ENCODE measurements at regions not wholly inside any gene's neighbourhood (a gene's known extent, or its start where the extent isn't known, plus 50 kb on each side); places are given as distances from the start of the nearest gene placed in this dataset.

DNA sequence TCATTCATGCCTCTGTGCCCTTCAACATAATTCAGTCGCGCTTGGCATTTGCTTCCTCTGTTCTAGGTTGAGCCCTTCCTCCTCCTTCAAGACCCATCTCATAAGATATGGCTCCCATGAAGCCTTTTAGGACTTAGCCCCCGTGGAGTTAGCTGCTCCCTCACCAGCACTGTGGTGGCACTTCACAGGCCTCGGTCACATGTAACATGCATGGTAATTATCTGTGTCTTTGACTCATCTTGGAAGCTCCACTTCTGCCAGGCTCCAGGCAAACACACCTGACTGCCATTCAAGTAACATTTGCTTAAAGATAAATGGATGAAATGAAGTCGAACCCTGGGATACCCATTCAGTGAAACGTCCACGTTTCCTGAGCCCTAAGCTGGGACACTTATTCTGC is 484.7 kb downstream of the EIPR1 start:
- in situ Hi-C loops (cut with HindIII; ENCODE audit: low sequenced_read_pairs): no loop called here
- no peak for DNase-seq (ENCODE audit: low spot score)

- peak; percentile 24 for DNase-seq (ENCODE audit: low spot score)
These were observed 485.2 kb downstream of the EIPR1 start for GRCh38 chr2:2892378-2892777.

DNA sequence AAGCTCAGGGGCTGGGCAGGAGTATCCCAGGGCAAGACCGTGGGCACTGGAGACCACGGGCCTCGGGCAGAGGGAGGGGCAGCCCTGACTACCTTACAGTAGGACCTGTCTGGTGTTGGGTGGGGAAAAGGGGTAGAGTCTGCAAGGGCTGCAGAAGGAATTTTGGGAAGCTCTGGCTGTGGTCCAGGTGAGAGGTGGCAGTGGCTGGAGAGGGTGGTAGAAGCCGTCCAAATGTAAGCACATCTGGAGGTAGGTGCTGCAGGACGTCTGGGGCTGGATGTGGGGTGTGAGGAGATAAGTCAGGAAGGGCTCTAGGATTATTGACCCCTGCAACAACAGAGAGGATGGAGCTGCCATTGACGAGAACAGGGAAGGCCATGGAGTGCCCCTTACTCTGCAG is 486.7 kb downstream of the EIPR1 start:
- in situ Hi-C loops (cut with HindIII; ENCODE audit: low sequenced_read_pairs): no loop called here
- DNase-seq (ENCODE audit: low spot score): no peak

More at GRCh38 chr2:2892378-2892777, 485.2 kb downstream of the EIPR1 start:
- in situ Hi-C loops (cut with HindIII; ENCODE audit: low sequenced_read_pairs): no loop called here

DNA sequence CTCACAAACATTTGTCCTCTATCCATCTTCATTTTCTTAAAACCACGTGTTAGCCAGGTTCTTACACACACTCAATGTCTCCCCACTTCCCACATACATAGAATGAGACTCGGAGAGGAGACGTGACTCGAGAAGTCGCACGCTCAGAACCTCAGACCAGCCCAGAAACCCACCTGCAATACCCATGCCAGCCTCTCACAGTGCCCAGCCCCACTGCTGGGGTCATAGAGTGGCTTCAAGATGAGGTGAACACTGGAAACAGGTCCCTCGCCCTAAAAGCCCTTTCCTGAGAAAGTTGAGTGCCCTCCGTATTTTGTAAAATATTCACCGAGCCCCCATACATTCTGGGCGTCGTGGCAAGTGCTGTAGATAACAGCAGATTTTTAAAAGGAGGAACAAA is 487.4 kb downstream of the EIPR1 start:
- no peak for DNase-seq (ENCODE audit: low spot score)
- in situ Hi-C loops (cut with HindIII; ENCODE audit: low sequenced_read_pairs): no loop called here

GRCh38 chr2:2889646-2890045 is 488.0 kb downstream of the EIPR1 start:
- in situ Hi-C loops (cut with HindIII; ENCODE audit: low sequenced_read_pairs): no loop called here
- DNase-seq (ENCODE audit: low spot score): no peak

DNA sequence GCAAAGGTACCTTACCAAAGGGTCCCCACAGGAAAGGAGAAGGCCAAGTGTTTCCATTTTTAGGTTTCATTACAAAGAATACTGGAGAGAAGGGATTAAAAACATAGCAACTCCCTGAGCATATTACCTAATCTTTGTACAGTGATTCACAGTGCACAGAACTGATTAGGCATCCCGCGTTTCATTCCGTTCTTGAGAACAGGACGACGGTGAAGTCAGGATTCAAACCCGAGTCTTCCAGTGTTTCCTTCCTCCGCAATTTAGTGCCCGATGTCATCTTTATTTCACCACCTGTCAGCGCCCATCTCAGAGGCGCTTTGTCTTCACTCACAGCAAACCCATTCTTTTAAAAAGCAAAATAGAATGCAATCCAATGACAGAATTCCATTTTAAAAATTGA is 488.5 kb downstream of the EIPR1 start:
- no peak for DNase-seq (ENCODE audit: low spot score)
- in situ Hi-C loops (cut with HindIII; ENCODE audit: low sequenced_read_pairs): no loop called here

DNA sequence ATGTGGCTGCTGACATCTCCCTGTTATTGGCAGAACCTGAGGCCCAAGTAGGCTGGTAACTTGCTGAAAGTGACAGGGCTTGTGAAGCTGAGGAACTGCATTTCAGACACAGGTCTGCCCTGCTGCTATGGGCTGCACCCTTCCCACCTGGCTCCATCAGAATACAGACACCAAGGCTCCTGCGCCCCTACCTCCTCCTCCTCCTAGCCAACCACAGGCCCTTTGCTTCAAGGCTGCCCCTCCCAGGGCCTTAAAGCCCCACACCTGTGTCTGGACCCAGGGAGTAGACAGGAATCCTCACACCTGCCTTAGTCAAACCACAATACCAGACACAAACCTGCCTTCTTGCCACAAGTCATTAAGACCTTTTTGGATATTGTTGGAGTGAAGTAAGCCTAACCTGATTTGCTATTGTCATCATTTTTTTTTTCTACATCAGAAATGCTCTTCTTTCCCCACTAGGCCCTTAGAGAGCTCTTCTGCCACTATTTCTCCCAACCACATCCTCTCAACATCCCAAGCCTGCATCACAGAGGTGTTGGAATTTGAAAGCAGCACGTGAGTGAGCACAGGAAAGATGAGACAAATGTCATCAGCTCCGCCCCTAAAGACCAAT is 489.7 kb downstream of the EIPR1 start:
- in situ Hi-C loops (cut with HindIII; ENCODE audit: low sequenced_read_pairs): no loop called here
- DNase-seq (ENCODE audit: low spot score): no peak

GRCh38 chr2:2886922-2887321 is 490.7 kb downstream of the EIPR1 start:
- in situ Hi-C loops (cut with HindIII; ENCODE audit: low sequenced_read_pairs): no loop called here
- DNase-seq (ENCODE audit: low spot score): no peak

DNA sequence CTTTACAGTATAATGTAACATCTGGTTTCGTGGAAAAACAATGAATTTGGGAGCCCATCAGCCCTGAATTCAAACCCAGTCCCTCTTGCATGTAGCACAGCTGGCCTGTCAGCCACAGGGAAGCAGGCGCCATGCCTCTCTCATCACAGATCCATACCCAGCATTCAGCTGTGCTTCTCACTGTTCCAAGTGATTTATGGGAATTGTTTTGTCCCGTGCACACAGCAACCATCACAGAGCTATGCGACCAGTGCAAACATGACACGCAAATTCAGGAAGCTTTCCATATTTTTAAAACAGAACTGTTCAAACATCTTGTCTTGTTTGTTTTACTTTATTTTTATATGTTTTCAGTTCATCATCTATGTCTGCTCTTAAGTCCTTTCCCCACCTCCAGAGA is 496.1 kb downstream of the EIPR1 start:
- in situ Hi-C loops (cut with HindIII; ENCODE audit: low sequenced_read_pairs): no loop called here
- no peak for DNase-seq (ENCODE audit: low spot score)

- in situ Hi-C loops (cut with HindIII; ENCODE audit: low sequenced_read_pairs): no loop called here
- DNase-seq (ENCODE audit: low spot score): no peak
These were observed 496.7 kb downstream of the EIPR1 start for GRCh38 chr2:2880938-2881337.

DNA sequence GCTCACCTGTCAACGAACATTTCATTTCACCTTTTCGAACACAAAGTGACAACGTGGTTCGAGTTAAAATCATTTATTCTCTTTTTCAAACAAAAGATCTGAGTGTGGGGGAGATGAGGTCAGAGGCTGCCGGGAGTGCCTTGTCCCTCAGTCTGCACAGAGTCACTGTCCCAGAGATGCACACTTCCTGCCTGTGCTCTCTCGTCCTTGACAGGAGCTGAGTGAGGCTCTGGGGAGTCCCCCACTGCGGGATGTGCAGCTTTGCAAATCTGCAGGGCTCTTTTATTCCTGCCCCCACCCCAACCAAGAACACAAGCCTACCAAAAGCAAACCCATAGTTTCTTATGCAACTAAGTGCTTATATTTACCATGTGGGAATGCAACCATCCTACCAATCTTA is 497.8 kb downstream of the EIPR1 start:
- in situ Hi-C loops (cut with HindIII; ENCODE audit: low sequenced_read_pairs): no loop called here
- no peak for DNase-seq (ENCODE audit: low spot score)

DNA sequence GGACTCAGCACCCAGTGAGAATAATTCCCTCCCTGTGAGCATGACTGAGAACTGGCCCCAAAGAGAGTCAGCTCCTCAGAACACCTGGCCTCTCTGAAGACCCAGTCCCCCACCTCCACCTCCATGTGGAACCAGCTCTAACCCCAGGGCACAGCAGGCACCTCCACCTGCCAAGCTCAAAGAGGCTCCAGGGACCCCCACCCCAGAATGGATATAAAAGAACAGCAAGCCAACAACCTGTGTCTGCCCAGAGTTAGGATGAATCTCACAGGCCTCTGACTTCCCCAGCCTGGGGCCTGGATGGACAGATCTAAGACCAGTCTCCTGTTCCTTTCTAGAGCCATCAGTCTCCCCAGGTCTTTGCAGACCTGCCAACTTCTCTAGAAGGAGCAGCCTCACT is 498.5 kb downstream of the EIPR1 start:
- in situ Hi-C loops (cut with HindIII; ENCODE audit: low sequenced_read_pairs): no loop called here
- DNase-seq (ENCODE audit: low spot score): no peak

DNA sequence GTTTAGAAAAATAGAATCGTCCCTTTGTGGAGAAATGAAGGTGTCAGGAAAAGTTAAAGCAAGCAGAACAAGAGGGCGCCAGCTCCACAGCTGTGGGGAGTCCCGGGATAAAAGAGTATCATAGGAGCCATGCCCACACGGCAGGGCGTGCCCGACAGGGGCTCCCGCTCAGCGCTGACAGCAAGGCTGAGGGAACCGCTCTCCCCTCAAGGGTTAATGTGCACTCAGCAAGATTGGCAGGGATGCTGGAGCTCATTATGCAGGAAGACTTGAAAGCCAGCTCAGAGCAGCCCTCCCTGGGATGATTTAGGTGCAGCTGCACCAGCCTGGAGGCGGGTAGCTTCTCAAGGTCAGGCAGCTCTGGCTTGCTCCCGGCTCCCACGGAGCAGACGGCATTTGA is 500.2 kb downstream of the EIPR1 start:
- in situ Hi-C loops (cut with HindIII; ENCODE audit: low sequenced_read_pairs): no loop called here
- no peak for DNase-seq (ENCODE audit: low spot score)

GRCh38 chr2:2876331-2877221 is 501.0 kb downstream of the EIPR1 start:
- peak; percentile 15 for DNase-seq (ENCODE audit: low spot score)
- in situ Hi-C loops (cut with HindIII; ENCODE audit: low sequenced_read_pairs): no loop called here

GRCh38 chr2:2875831-2876230 is 501.8 kb downstream of the EIPR1 start:
- no peak for DNase-seq (ENCODE audit: low spot score)
- in situ Hi-C loops (cut with HindIII; ENCODE audit: low sequenced_read_pairs): no loop called here

DNA sequence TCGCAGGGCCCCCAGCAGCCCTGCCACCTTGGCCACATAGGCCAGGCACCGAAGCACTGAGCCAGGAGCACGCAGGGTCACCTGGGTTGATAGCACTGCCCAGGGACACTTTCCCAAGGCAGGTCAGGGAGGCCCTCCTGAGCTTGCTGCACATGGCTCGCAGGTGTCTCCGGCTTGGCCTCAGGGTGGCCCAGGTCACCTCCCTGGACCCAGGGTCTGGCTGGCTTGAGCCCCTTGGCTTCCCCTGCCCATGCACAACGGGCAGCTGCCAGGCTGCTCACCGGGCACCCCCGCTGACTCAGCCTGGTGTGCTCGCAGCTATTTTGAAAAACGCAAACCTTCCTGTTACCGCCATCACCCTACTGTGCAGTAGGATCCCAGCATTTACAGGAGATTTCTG is 502.3 kb downstream of the EIPR1 start:
- DNase-seq (ENCODE audit: low spot score): no peak
- in situ Hi-C loops (cut with HindIII; ENCODE audit: low sequenced_read_pairs): no loop called here

DNA sequence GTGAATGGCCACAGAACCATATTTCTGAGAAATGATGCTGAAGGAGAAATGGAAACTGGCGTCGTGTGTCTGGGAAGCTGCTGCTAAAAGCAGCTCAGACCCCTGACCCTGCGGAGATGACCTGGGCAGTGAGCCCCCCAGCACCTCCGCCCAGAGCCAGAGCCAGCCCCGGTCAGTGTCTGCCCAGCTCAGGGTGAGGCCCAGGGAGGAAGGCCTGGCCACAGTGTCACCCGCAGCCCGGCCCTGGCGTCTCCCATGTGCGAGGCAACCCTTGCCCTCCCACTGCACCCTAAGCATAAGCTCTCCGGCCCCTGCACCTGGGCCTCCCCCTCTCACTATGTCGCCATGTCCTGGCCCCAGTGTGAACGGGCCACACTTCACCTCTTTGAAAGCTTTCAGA is 502.8 kb downstream of the EIPR1 start:
- in situ Hi-C loops (cut with HindIII; ENCODE audit: low sequenced_read_pairs): no loop called here
- no peak for DNase-seq (ENCODE audit: low spot score)

DNA sequence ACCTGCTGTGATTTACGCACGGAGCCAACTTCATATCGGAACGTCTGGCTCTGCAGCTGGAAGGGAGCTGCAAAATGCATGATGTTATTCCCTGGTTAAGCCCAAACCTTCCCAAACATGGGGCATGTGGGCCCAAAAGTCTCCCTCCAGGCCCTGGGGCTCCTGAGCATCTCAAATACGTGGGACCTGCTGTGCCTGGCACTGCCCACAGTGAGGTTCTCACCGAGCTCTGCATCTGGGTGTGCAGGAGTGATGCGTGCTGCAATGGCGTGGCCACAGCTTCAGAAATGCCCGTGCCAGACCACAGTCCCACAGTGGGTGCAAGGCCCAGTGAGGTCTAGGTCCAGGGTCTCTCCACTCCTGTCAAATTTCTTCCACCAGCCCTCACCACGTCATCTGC is 503.3 kb downstream of the EIPR1 start:
- no peak for DNase-seq (ENCODE audit: low spot score)
- in situ Hi-C loops (cut with HindIII; ENCODE audit: low sequenced_read_pairs): no loop called here

DNA sequence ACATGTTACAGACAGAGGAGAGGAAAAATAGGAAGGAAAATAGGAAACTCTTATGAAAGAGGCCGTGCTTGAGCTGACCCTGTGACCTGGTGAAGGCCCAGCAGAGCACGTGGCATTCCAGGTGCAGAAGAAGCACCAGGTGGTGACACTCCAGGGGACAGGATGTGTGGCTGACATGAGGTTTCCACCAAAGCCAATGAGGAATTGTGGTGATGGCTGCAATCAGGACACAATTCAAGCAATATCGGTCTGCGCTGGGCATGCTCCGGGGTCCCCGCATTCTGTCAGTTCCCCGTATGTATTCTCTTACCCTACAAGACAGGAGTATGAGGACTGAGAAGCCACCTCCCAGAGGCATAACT is 504.2 kb downstream of the EIPR1 start:
- in situ Hi-C loops (cut with HindIII; ENCODE audit: low sequenced_read_pairs): no loop called here
- no peak for DNase-seq (ENCODE audit: low spot score)

DNA sequence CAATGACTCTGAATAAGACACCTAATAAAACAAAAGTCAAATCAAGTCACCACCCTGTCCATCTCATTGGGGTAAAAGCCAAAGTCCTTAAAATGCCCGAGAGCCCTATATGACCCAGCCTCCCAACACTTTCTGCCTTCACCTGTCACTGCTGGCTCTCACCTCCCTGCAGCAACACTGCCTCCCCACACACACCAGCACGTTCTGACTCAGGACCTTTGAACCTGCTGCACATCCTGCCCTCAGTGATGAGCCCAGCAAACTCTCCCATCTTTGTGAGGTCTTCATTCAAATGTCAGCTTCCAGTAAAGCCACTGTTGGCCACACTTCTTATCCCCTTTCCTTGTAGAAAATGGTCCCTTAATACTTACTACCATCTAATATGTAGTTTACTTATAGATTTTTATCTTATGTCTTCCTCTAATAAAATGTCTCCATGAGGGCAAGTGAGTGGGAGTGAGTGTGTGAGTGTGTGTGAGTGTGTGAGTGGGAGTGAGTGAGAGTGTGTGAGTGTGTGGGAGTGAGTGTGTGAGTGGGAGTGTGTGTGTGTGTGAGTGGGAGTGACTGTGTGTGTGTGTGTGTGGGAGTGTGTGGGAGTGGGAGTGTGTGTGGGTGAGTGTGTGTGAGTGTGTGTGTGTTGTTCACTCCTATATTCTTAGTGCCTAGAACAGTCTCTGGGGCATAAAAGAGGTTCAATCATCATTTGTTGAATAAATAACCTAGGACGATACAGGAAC is 504.7 kb downstream of the EIPR1 start:
- in situ Hi-C loops (cut with HindIII; ENCODE audit: low sequenced_read_pairs): no loop called here
- DNase-seq (ENCODE audit: low spot score): no peak

- in situ Hi-C loops (cut with HindIII; ENCODE audit: low sequenced_read_pairs): no loop called here
- no peak for DNase-seq (ENCODE audit: low spot score)
These were observed 505.4 kb downstream of the EIPR1 start for GRCh38 chr2:2872309-2872617.
